NT2/D1 (cell line): ENCODE measurements at regions not wholly inside any gene's neighbourhood (a gene's known extent, or its start where the extent isn't known, plus 50 kb on each side); places are given as distances from the start of the nearest gene placed in this dataset.
"Not testable (repeated sequence)": the region's sequence is repeated elsewhere in the genome, so short reads cannot be mapped to it uniquely, and the experiment has no call there.

Experiments used
- DNase-seq: peaks from one replicate; pipeline ENCODE4 v3.0.0-alpha.2; 2011; ENCODE audit warnings: low read depth, low spot score
- H3K27me3 ChIP-seq: 2 replicates; pipeline ENCODE4 v1.6.0; 2011; ENCODE audit warnings: mild to moderate bottlenecking; ENCODE audit not compliant: insufficient read length, insufficient read depth
- H3K36me3 ChIP-seq: 2 replicates; pipeline ENCODE4 v1.6.1; 2011; ENCODE audit warnings: mild to moderate bottlenecking, low read length, mixed read lengths; ENCODE audit not compliant: insufficient read depth, insufficient read length
- H3K4me1 ChIP-seq: 2 replicates; pipeline ENCODE4 v1.5.1; 2011; ENCODE audit not compliant: insufficient read depth, insufficient read length
- H3K4me3 ChIP-seq: 2 replicates; pipeline ENCODE4 v1.5.1; 2011; ENCODE audit warnings: low read depth; ENCODE audit not compliant: insufficient read length
- H3K9ac ChIP-seq: 2 replicates; pipeline ENCODE4 v1.6.0; 2011; ENCODE audit warnings: low read depth; ENCODE audit not compliant: insufficient read length
- H3K9me3 ChIP-seq: 2 replicates; pipeline ENCODE4 v1.5.1; 2011; ENCODE audit warnings: mild to moderate bottlenecking, low read length; ENCODE audit not compliant: insufficient read depth
- SUZ12 ChIP-seq: IDR thresholded peaks from 2 replicates; pipeline ENCODE4 v1.6.1; 2011; ENCODE audit not compliant: insufficient read length, insufficient read depth; ENCODE audit errors: extremely low read depth
- YY1 ChIP-seq: IDR thresholded peaks from 2 replicates; pipeline ENCODE4 v1.6.1; 2011; ENCODE audit not compliant: insufficient read length, insufficient read depth
- ZNF274 ChIP-seq: IDR thresholded peaks from 2 replicates; pipeline ENCODE4 v1.6.1; 2011; ENCODE audit warnings: mild to moderate bottlenecking, low read depth, low read length

DNA sequence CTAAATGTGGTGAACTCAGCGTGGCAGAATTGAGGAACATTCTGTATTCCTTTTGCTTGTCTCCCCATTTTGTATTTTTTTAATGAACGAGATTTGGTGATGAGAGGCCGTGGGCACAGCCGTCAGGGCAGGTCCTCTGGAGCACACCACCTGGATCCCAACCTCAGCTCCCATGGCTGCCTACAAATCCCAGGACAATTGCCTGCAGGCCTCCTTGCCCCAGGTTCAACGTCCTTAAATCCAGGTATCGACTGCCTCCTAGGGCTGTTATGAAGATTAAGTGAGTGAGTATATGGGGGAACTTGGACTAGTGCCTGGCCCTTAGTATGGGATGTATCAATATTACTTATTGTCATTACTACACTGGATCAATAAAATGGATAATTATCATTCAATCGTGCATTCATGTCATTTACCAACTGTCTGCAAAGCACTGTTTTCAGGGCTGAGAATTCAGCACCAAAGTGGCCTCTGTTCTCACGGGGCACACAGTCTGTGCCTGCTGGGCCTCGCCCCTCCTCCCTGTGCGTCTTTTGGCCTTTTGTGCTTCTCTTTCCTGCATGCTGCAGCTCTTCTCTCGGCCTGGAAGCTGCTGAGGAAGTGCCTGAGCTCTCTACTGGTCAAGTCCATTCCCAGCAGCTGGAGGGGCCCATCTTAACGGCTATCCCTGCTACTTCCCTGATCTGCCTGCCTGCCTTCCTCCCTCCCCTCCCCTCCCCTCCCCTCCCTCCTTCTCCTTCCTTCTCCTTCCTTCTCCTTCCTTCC lies 1343.7 kb downstream of the BRD1 start:
- no peak overlapping the region for H3K4me3 ChIP-seq
- H3K4me1 ChIP-seq = peaks cover 3% of the 10 kb centered on the region
- no peaks in the 10 kb centered on the region for H3K9me3 ChIP-seq
- no peak for DNase-seq
- no peak overlapping the region for H3K9ac ChIP-seq
- H3K36me3 ChIP-seq = no peaks in the 10 kb centered on the region
- TF ChIP-seq ZNF274 = no peak
- no peaks in the 10 kb centered on the region for H3K27me3 ChIP-seq

GRCh38 chr22:48482771-48483170 lies 1344.9 kb downstream of the BRD1 start:
- H3K9ac ChIP-seq = no peak overlapping the region
- TF ChIP-seq YY1 (no peak), SUZ12 (no peak), ZNF274 (no peak)
- H3K27me3 ChIP-seq = no peaks in the 10 kb centered on the region
- no peaks in the 10 kb centered on the region for H3K9me3 ChIP-seq
- DNase-seq = no peak
- H3K4me1 ChIP-seq = peaks cover 6% of the 10 kb centered on the region
- no peak overlapping the region for H3K4me3 ChIP-seq
- no peaks in the 10 kb centered on the region for H3K36me3 ChIP-seq

DNA sequence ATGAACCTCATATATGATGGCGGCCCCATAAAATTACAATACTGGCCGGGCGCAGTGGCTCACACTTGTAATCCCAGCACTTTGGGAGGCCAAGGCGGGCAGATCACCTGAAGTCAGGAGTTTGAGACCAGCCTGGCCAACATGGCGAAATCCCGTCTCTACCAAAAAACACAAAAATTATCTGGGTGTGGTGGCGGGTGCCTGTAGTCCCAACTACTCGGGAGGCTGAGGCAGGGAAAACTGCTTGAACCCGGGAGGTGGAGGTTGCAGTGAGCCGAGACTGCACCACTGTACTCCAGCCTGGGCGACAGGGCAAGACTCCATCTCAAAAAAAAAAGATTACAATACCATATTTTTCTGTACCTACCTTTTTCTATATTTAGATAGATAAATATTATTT lies 1345.5 kb downstream of the BRD1 start:
- H3K36me3 ChIP-seq, H3K9me3 ChIP-seq, H3K9ac ChIP-seq, DNase-seq, H3K4me1 ChIP-seq, H3K27me3 ChIP-seq, H3K4me3 ChIP-seq: not testable (repeated sequence)

DNA sequence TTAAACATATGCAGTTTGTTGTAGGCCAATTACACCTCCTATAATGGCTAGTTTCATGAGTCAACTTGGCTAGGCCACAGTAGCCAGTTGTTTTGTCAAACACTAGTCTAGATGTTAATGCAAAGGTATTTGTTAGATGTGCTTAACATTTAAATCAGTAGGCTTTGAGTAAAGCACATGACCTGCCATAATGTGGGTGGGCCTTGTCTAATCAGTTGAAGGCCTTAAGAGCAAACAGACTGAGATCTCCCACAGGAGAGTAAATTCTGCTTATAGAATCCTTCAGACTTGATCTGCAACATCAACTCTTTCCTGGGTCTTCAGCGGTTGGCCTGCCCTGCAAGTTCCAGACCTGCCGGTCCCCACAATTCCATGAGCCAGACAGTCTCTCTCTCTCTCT lies 1345.9 kb downstream of the BRD1 start:
- TF ChIP-seq ZNF274 (no peak), SUZ12 (no peak), YY1 (no peak)
- H3K9ac ChIP-seq = no peak overlapping the region
- no peak overlapping the region for H3K4me3 ChIP-seq
- no peak for DNase-seq
- H3K27me3 ChIP-seq = no peaks in the 10 kb centered on the region
- no peaks in the 10 kb centered on the region for H3K36me3 ChIP-seq
- no peaks in the 10 kb centered on the region for H3K9me3 ChIP-seq
- H3K4me1 ChIP-seq = peaks cover 9% of the 10 kb centered on the region

DNA sequence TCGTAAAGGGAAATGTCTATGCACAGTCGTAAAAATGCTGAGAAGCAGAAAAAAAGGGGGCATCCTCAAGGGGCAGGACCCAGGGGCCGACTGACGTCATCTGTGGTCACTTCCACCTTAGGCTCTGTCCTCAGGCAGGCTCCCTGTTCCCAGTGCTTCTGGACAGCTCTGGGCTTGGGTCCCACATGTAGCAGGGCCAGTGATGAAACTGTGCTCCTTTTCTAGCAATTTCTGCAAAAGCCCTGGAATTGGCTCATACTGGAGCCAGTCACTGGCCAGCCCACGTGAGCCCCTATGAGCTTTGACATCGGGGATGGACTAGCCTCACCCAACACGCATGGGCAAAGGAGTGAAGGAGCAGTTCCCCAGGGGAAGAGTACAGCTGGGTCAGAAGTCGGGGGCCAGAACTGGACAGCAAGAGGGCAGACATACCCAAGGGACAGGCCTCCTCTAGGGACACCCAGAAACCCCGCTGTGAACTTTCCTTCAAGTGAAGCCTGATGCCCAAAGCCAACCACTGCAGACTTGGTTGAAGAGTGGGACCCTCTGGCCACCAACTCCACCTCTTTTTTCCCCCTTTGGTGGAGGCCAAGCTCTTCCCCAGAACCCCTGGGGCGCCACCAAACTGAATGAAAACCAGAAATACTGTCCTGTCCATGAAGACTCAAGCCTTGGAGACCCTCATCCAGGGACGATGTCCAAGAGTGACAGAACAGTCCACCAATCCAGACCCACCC lies 1349.0 kb downstream of the BRD1 start:
- DNase-seq = no peak
- no peaks in the 10 kb centered on the region for H3K27me3 ChIP-seq
- H3K9ac ChIP-seq = no peak overlapping the region
- no peaks in the 10 kb centered on the region for H3K36me3 ChIP-seq
- TF ChIP-seq YY1 (no peak), SUZ12 (no peak), ZNF274 (no peak)
- H3K4me1 ChIP-seq = peaks cover 7% of the 10 kb centered on the region
- no peaks in the 10 kb centered on the region for H3K9me3 ChIP-seq
- no peak overlapping the region for H3K4me3 ChIP-seq

GRCh38 chr22:48478124-48478523 lies 1349.5 kb downstream of the BRD1 start:
- H3K9me3 ChIP-seq = no peaks in the 10 kb centered on the region
- TF ChIP-seq YY1 (no peak), SUZ12 (no peak), ZNF274 (no peak)
- H3K27me3 ChIP-seq = no peaks in the 10 kb centered on the region
- DNase-seq = no peak
- H3K4me3 ChIP-seq = no peak overlapping the region
- H3K4me1 ChIP-seq = peaks cover 7% of the 10 kb centered on the region
- no peak overlapping the region for H3K9ac ChIP-seq
- H3K36me3 ChIP-seq = no peaks in the 10 kb centered on the region

DNA sequence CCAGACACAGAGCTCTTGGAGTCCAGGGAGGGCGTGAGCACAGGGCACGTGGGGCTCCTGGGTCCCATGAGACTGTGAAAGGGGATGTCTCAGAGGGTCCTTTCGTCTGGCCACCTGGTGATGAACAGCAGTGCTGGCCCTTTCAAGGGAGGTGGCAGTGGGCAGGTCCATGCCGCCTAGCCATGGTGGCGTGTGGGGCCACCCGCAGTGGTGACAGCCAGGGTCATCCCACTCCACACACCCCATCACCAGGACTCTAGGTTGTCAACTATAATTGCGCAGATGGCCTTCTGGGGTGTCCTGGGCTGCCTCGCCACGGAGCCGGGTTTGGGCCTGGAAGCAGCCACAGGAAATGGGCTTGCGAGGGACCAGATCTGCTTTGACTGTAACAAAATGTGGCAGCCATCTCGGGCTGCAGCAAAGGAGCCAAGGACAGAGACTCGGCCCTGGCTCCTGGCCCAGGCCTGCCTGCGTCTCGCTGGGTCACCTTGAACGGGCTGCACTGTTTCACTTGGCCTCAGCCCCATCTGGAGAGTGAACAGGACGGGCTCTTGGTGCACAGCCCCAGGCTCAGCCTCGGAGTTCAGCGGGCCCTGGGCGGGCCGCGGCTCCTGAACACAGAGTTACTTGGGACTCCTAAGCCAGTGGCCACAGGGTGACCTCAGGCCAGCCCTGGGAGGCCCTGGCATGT lies 1350.5 kb downstream of the BRD1 start:
- Histone ChIP-seq H3K9ac (no peak overlapping the region), H3K27me3 (no peaks in the 10 kb centered on the region), H3K4me3 (no peak overlapping the region), H3K4me1 (peaks cover 7% of the 10 kb centered on the region), H3K9me3 (no peaks in the 10 kb centered on the region), H3K36me3 (no peaks in the 10 kb centered on the region)
- TF ChIP-seq ZNF274 (no peak), YY1 (no peak), SUZ12 (no peak)
- no peak for DNase-seq

GRCh38 chr22:48476577-48476976 lies 1351.1 kb downstream of the BRD1 start:
- DNase-seq = no peak
- no peaks in the 10 kb centered on the region for H3K36me3 ChIP-seq

More at GRCh38 chr22:48476577-48476976, 1351.1 kb downstream of the BRD1 start:
- Histone ChIP-seq H3K9me3 (no peaks in the 10 kb centered on the region), H3K9ac (no peak overlapping the region), H3K27me3 (no peaks in the 10 kb centered on the region), H3K4me3 (no peak overlapping the region), H3K4me1 (peaks cover 7% of the 10 kb centered on the region)
- TF ChIP-seq ZNF274 (no peak), SUZ12 (no peak)
